ENCODE measurements at regions not wholly inside any gene's neighbourhood (a gene's known extent, or its start where the extent isn't known, plus 50 kb on each side); places are given as distances from the start of the nearest gene placed in this dataset.

DNA sequence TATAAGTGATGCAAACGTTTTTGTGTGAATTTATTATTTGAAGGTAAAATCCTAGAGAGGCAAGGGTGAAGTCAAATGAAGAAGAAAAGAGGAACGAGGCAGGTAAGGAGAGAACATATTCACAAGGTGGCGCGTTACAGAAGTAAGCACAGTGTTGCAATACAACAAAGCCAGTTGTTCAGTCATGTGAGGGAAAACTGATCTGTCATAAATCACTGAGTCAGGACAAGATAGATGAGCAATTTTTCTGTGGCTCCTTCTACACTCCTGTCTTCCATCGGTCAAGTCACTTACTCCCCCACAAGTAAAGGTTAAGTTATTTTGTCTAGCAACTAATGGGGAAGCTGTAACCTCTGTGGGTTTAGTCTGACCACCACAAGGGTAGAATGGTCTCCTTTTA, 203.0 kb upstream of the GK2 start:
- TF ChIP-seq POLR2A (IDR thresholded peaks at IDR 0.05): no peak
- TF ChIP-seq, protein P1, sequence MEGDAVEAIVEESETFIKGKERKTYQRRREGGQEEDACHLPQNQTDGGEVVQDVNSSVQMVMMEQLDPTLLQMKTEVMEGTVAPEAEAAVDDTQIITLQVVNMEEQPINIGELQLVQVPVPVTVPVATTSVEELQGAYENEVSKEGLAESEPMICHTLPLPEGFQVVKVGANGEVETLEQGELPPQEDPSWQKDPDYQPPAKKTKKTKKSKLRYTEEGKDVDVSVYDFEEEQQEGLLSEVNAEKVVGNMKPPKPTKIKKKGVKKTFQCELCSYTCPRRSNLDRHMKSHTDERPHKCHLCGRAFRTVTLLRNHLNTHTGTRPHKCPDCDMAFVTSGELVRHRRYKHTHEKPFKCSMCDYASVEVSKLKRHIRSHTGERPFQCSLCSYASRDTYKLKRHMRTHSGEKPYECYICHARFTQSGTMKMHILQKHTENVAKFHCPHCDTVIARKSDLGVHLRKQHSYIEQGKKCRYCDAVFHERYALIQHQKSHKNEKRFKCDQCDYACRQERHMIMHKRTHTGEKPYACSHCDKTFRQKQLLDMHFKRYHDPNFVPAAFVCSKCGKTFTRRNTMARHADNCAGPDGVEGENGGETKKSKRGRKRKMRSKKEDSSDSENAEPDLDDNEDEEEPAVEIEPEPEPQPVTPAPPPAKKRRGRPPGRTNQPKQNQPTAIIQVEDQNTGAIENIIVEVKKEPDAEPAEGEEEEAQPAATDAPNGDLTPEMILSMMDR (IDR thresholded peaks at IDR 0.05): no peak
- TF ChIP-seq POLR2AphosphoS5 (IDR thresholded peaks at IDR 0.05): no peak

All from gastroesophageal sphincter (tissue), 3 donors.